HFF-Myc (cell line): ENCODE measurements at regions not wholly inside any gene's neighbourhood (a gene's known extent, or its start where the extent isn't known, plus 50 kb on each side); places are given as distances from the start of the nearest gene placed in this dataset.

Experiments used
- DNase-seq: peaks from one replicate; pipeline ENCODE4 v3.0.0-alpha.2; 2011; ENCODE audit warnings: low read depth; ENCODE audit errors: extremely low read depth
- H3K4me3 ChIP-seq: replicated peaks from 2 replicates; pipeline ENCODE4 v1.5.1; 2011; ENCODE audit warnings: low read depth, mild to moderate bottlenecking, control low read depth, low read length
- TF ChIP-seq, protein P1 (sequence below): IDR thresholded peaks from 2 replicates; pipeline ENCODE4 v1.5.1; 2012; ENCODE audit warnings: mild to moderate bottlenecking, low read depth, low read length, control low read depth; ENCODE audit errors: missing control alignments

DNA sequence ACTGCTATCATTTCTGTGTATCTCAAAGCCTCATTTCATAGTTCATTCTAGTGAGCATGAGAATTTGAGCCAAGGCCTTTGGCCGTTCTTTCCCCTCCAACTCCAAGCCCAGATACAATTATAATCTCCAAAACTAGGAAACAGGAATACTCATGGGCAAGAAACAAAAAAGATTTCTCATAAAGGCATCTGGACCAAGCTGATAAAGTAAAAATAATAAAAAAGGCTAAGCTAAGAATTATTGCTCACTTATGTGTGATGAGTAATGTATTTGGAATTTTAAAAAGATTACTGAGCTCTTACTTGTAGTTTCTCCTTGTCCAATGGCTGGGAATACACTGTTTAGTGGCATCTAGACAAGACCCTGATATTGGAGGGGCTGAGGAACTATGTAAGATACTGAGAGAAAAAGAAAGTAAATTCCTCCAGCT is 196.4 kb upstream of the POM121L12 start:
- no peak overlapping the region for H3K4me3 ChIP-seq
- DNase-seq: no peak
- TF ChIP-seq, protein P1, sequence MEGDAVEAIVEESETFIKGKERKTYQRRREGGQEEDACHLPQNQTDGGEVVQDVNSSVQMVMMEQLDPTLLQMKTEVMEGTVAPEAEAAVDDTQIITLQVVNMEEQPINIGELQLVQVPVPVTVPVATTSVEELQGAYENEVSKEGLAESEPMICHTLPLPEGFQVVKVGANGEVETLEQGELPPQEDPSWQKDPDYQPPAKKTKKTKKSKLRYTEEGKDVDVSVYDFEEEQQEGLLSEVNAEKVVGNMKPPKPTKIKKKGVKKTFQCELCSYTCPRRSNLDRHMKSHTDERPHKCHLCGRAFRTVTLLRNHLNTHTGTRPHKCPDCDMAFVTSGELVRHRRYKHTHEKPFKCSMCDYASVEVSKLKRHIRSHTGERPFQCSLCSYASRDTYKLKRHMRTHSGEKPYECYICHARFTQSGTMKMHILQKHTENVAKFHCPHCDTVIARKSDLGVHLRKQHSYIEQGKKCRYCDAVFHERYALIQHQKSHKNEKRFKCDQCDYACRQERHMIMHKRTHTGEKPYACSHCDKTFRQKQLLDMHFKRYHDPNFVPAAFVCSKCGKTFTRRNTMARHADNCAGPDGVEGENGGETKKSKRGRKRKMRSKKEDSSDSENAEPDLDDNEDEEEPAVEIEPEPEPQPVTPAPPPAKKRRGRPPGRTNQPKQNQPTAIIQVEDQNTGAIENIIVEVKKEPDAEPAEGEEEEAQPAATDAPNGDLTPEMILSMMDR: no peak

DNA sequence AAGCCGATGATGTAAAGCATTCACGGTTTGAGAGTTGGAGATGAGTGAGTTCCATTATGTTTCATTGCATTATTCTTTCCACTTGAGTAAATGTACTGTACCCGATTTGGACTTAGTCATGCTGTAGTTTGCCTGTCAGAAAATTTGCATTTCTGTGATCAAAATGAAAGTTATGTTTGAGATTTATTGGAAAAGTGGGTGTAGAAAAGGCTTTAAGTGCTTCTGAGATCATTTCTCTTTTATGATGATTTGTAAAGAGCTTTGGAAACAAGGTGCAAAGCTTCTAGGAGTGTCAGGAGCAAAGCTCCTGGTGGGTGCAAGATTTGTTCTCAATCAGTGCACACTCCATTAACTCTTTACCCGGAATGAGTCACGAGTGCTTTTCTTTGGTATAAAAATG is 204.1 kb upstream of the POM121L12 start:
- TF ChIP-seq, protein P1: no peak
- no peak for DNase-seq
- H3K4me3 ChIP-seq: no peak overlapping the region

DNA sequence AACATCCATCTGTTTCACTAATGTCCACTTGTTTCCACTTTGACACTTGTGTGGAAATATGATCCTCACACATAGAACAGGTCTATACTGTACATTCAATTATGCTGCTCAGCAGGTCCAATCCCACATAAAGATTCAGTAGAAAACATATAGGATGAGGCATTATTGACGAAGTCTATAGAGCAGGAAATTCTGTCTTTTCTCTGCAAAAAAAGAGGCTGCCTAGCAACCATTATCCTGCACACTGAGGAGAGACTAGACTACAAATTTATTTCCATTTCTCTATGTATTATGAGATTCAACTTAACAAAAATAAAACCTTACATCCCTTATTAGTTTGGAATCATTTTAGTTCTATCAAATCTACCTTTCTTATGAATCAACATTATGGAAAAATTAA is 204.6 kb upstream of the POM121L12 start:
- DNase-seq: no peak
- TF ChIP-seq, protein P1: no peak
- H3K4me3 ChIP-seq: no peak overlapping the region

DNA sequence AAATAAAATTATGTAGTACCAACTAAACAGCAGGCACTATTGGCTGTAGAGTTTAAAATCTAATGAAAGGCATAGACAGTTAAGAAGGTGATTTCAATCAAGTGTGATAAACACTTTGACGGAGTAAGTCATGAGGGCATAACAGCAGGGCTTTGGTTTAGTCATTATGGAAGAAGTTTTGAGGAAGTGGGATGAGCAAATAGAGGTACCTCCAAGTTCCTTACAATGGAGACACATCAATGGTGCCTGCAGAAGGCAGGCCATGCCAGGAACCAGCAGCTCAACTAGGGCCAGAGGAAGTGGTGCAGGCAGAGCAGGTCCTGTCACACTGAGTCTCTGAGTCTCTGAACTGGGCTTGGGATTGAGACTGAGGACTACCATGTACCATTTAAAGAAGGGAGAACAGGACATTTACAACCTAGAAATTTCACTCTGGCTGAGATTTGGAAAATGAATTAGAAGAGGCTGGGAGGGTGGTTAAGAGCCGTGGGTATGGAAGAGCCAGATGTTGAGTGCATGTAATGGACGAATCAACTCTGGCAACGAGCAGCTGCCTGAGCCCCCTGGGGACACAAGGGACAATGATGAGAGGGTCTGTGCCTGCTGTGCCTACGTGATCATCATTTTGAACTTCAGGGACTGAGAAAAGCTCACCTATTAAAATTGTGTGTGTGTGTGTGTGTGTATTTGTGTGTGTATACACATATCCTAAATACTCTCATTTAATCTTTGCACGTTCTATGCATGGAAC is 208.7 kb upstream of the POM121L12 start:
- TF ChIP-seq, protein P1: no peak
- no peak overlapping the region for H3K4me3 ChIP-seq

DNA sequence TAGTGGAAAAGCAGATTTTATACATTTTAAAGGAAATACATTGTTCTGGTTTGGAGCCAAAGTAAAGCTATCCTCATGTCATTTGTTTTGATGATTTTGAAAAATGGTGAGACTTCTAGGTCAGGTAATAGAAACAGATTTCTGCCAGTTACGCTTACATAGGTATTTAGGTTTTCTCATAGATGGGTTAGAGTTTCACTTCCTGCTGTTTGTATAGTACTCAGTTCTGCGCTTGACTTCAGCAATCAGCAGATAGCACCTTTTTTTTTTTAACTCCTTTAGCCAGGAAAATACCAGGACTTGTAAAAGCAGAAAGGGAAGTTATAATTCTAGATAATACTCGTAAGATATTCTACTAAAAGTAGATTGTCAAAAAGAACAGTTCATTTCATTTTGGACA is 209.8 kb upstream of the POM121L12 start:
- H3K4me3 ChIP-seq: no peak overlapping the region
- TF ChIP-seq, protein P1: no peak
- DNase-seq: no peak

More for the DNA sequence above, 208.7 kb upstream of the POM121L12 start:
- DNase-seq: no peak

DNA sequence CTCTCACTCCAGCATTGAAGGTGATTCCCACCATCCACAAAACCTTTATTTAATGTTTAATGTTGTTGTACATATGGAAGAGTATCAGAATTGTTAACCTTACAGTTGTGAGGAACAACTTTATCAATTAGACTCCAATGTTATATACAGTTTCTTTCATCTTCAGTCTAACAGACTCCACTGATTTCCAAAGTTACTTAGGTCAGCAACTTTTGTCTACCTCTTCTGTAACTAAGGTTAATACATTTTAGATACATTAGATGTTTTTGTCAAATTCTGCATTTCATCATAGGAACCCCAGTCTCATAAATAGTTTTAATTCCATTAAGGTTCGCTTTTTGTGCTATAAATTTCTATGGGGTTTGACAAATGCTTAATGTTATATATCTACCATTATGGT is 223.9 kb upstream of the POM121L12 start:
- no peak overlapping the region for H3K4me3 ChIP-seq
- DNase-seq: no peak
- TF ChIP-seq, protein P1: no peak

DNA sequence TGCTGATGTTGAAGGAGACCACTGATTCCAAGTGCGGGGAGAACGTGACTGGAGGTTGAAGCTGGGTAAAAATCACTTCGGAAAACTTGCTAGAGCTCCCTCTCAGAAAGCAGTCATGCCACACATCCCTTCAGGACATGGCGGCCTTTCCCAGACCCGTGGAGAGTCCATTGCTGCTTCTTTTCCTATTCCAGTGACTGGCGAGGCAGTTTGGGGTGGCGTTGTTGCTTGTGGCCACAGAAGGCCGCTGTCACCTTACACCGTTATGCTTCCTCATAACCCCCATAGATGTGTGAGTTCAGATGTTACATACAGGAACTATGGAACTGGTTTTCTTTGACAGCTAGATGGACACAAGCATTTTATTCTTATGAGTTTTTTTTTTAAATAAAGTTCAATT is 235.6 kb upstream of the POM121L12 start:
- no peak overlapping the region for H3K4me3 ChIP-seq
- TF ChIP-seq, protein P1: no peak
- DNase-seq: no peak
